ENCODE measurements at regions not wholly inside any gene's neighbourhood (a gene's known extent, or its start where the extent isn't known, plus 50 kb on each side); places are given as distances from the start of the nearest gene placed in this dataset.

DNA sequence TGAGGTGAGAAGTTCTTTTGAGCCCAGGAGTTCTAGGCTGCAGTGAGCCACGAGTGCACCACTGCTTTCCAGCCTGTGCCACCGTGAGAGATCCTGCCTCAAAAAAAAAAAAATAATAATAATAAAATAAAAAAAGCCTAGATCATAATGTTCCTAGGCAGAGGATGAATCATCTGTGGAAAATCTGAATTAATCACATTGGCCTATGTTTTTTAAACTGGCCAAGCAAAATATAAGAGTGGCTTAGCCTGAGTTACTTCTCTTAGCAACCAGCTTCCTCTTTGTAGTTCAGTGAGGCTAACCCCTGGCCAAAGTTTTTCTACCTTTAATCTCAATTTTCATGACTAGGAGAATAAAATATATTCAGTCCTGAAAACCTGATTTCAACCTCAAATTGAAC is 614.6 kb downstream of the PPP4R3C start:
- TF ChIP-seq POLR2A (IDR thresholded peaks at IDR 0.05): no peak
- no peak for TF ChIP-seq POLR2AphosphoS5 (IDR thresholded peaks at IDR 0.05)
- TF ChIP-seq, protein P1, sequence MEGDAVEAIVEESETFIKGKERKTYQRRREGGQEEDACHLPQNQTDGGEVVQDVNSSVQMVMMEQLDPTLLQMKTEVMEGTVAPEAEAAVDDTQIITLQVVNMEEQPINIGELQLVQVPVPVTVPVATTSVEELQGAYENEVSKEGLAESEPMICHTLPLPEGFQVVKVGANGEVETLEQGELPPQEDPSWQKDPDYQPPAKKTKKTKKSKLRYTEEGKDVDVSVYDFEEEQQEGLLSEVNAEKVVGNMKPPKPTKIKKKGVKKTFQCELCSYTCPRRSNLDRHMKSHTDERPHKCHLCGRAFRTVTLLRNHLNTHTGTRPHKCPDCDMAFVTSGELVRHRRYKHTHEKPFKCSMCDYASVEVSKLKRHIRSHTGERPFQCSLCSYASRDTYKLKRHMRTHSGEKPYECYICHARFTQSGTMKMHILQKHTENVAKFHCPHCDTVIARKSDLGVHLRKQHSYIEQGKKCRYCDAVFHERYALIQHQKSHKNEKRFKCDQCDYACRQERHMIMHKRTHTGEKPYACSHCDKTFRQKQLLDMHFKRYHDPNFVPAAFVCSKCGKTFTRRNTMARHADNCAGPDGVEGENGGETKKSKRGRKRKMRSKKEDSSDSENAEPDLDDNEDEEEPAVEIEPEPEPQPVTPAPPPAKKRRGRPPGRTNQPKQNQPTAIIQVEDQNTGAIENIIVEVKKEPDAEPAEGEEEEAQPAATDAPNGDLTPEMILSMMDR (IDR thresholded peaks at IDR 0.05): no peak

All from transverse colon (tissue), 4 donors.